ENCODE measurements at regions not wholly inside any gene's neighbourhood (a gene's known extent, or its start where the extent isn't known, plus 50 kb on each side); places are given as distances from the start of the nearest gene placed in this dataset.

DNA sequence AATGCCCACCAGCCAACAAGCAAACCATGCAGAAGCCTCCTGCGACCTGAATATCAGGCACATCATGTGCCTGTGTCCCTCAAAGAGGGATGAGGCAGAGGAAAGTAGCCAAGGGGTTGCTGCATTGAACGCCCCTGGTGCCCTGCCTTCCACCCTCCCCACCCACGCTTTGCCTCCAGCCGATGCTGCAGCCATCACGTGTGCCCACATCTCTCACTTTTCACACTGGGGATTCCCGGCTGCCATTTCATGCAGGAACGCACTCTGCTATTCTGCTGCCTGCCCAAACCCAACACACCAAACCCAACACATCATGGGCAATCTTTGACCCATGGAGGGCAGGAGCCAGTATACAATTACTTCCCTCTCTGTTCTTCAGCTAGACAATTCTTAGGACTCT, 462.2 kb upstream of the PROK2 start:
- WGBS, 2 experiments (ENCODE audit: extremely low coverage in 2 of 2, insufficient read length in 1 of 2), result 77% methylated on average over 6 of the region's 7 CpGs; no CpG with 5 or more reads in 1 of the 2 experiments
- no peak overlapping the region for H2BK5ac ChIP-seq (ENCODE audit: low read depth, low read length, poor library complexity, severe bottlenecking)
- no TSS peak for BruUV-seq (replicated peaks)
- no peak overlapping the region for H2AK9ac ChIP-seq (replicated peaks; ENCODE audit: low read depth, low read length, poor library complexity)
- H3K9me3 ChIP-seq (ENCODE audit: control insufficient read depth, insufficient read depth, low read length), result no peaks in the 10 kb centered on the region
- H3K56ac ChIP-seq (ENCODE audit: extremely low read depth, insufficient read depth, low read length), result no peak overlapping the region; the same call in 1 of the 2 replicates
- TF ChIP-seq MXI1 (IDR thresholded peaks at IDR 0.05; ENCODE audit: borderline replicate concordance, low read depth, low read length) (no peak), RAD21 (IDR thresholded peaks at IDR 0.05; ENCODE audit: low read length) (no peak), CEBPB (IDR thresholded peaks at IDR 0.05; ENCODE audit: low read depth, low read length) (no peak), BHLHE40 (IDR thresholded peaks at IDR 0.05; ENCODE audit: low read depth, low read length) (no peak), MAFK (IDR thresholded peaks at IDR 0.05; ENCODE audit: low read depth, low read length) (no peak), CHD1 (IDR thresholded peaks at IDR 0.05; ENCODE audit: low read depth, low read length) (no peak), SMC3 (IDR thresholded peaks at IDR 0.05; ENCODE audit: low read depth, low read length) (no peak), POLR2A (IDR thresholded peaks at IDR 0.05; ENCODE audit: low read depth, low read length) (no peak), FOS (IDR thresholded peaks at IDR 0.05; ENCODE audit: low read depth, low read length) (no peak), ELK1 (IDR thresholded peaks at IDR 0.05; ENCODE audit: borderline replicate concordance, low read depth, low read length) (no peak), RFX5 (IDR thresholded peaks at IDR 0.05; ENCODE audit: low read depth, low read length) (no peak), MAZ (IDR thresholded peaks at IDR 0.05; ENCODE audit: borderline replicate concordance, low read depth, low read length) (no peak), NFE2L2 (IDR thresholded peaks at IDR 0.05; ENCODE audit: low read depth, low read length) (no peak), CTCF (conservative IDR thresholded peaks at IDR 0.05; ENCODE audit: low read depth, low read length) (no peak)
- TF ChIP-seq, protein P1, sequence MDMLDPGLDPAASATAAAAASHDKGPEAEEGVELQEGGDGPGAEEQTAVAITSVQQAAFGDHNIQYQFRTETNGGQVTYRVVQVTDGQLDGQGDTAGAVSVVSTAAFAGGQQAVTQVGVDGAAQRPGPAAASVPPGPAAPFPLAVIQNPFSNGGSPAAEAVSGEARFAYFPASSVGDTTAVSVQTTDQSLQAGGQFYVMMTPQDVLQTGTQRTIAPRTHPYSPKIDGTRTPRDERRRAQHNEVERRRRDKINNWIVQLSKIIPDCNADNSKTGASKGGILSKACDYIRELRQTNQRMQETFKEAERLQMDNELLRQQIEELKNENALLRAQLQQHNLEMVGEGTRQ (IDR thresholded peaks at IDR 0.05; ENCODE audit: low read depth, low read length), result no peak
- H2AK5ac ChIP-seq (ENCODE audit: low read depth, low read length), result no peak overlapping the region
- no peak for DNase-seq
- no peak overlapping the region for H3K4me2 ChIP-seq (ENCODE audit: low read depth, low read length)
- no peak overlapping the region for H3K14ac ChIP-seq (replicated peaks; ENCODE audit: low read depth, low read length)
- no peak overlapping the region for H4K91ac ChIP-seq (ENCODE audit: insufficient read depth, low read depth, low read length)
- H2AFZ ChIP-seq (replicated peaks; ENCODE audit: low read length, poor library complexity), result no peak overlapping the region
- peaks cover 36% of the 10 kb centered on the region for H3K27me3 ChIP-seq (ENCODE audit: control insufficient read depth, insufficient read depth, low read length)
- ATAC-seq (ENCODE audit: low read depth), result no peak
- intact Hi-C loops (cut with micrococcal nuclease), result no loop called here
- no peak overlapping the region for H3K4ac ChIP-seq (ENCODE audit: low read depth, low read length)
- H3K79me1 ChIP-seq (ENCODE audit: low read depth in 1 of 2, low read length in 2 of 2), result no peaks in the 10 kb centered on the region
- H3K18ac ChIP-seq (ENCODE audit: low read depth, low read length), result no peak overlapping the region
- H4K20me1 ChIP-seq (ENCODE audit: insufficient read depth, low read length), result no peaks in the 10 kb centered on the region
- no peak overlapping the region for H3K9ac ChIP-seq (ENCODE audit: low read depth, low read length)
- H3K36me3 ChIP-seq (ENCODE audit: control insufficient read depth, insufficient read depth, low read length), result no peaks in the 10 kb centered on the region
- no peak overlapping the region for H2BK20ac ChIP-seq (ENCODE audit: low read depth, low read length)
- H3K23ac ChIP-seq (ENCODE audit: low read depth, low read length), result no peak overlapping the region
- H3K27ac ChIP-seq (ENCODE audit: insufficient read depth, low read length), result no peak overlapping the region
- no peak overlapping the region for H4K8ac ChIP-seq (ENCODE audit: low read depth in 2 of 2, low read length in 2 of 2)
- no peak overlapping the region for H4K5ac ChIP-seq (ENCODE audit: low read depth, low read length)
- in situ Hi-C loops (cut with MboI; ENCODE audit: low sequenced_read_pairs), result no loop called here
- H3K4me3 ChIP-seq (ENCODE audit: insufficient read depth, low read depth, low read length), result no peak overlapping the region
- no peak overlapping the region for H2BK15ac ChIP-seq (ENCODE audit: low read depth, low read length)
- H3K9me1 ChIP-seq (ENCODE audit: insufficient read depth, low read length), result no peaks in the 10 kb centered on the region; the same call in 1 of the 2 replicates
- no peaks in the 10 kb centered on the region for H3K4me1 ChIP-seq (ENCODE audit: control insufficient read depth, insufficient read depth, low read length)
- dilution Hi-C loops (cut with HindIII; ENCODE audit: low sequenced_read_pairs, unreplicated experiment), result no loop called here
- ChIA-PET CTCF (no interaction called here), POLR2A (ENCODE audit: unreplicated experiment) (no interaction called here)
- no peak overlapping the region for H2BK120ac ChIP-seq (ENCODE audit: low read depth, low read length)

All from IMR-90 (cell line).